ENCODE measurements at regions not wholly inside any gene's neighbourhood (a gene's known extent, or its start where the extent isn't known, plus 50 kb on each side); places are given as distances from the start of the nearest gene placed in this dataset.

DNA sequence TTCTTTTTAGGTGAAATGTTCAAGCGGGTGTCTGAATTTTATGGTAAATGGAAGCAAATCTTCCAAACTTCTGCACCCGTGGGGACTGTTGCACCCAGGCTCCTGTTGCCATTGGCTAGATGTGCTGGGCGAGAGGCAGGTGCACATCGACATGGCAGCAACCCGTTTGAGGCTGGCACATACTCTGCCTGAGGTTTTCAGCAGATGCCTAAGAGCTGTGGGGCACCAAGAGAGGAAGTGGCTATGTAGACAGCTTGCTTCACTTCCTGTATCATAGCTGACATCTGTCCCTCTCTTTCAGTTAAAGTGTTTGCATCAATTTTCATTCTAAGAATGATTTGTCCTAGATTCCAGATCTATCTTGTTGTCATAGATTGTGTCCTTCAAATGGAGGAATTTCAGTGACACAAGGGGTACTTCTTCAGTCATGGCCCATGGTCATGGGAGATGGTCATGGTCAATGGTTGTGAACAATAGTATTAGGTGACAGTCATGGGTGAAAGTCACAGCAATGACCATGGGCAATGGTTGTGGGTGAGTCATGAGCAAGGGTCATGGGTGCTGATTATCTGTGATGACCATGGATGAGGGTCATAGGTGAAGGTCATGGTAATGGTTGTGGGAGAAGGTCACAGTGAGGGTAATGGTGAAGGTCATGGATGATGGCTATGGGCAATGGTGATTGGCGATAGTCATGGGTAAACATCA is 115.1 kb upstream of the IRX4 start:
- POLR2A ChIA-PET = no interaction called here
- CTCF ChIA-PET = interaction anchor here (0.6 to 1.6 kb wide), 2 partner anchors 15 to 234 kb away, joined by 3 to 4 read pairs; no protein-coding TSS in a partner anchor
- Histone ChIP-seq H3K4me3 (ENCODE audit: low read depth, low read length) (no peak overlapping the region), H3K36me3 (ENCODE audit: control insufficient read depth, insufficient read depth, low read length) (no peaks in the 10 kb centered on the region), H3K27me3 (ENCODE audit: control insufficient read depth, insufficient read depth, low read length) (no peaks in the 10 kb centered on the region)
- no peak for DNase-seq (ENCODE audit: low read depth)
- TF ChIP-seq, protein P1, sequence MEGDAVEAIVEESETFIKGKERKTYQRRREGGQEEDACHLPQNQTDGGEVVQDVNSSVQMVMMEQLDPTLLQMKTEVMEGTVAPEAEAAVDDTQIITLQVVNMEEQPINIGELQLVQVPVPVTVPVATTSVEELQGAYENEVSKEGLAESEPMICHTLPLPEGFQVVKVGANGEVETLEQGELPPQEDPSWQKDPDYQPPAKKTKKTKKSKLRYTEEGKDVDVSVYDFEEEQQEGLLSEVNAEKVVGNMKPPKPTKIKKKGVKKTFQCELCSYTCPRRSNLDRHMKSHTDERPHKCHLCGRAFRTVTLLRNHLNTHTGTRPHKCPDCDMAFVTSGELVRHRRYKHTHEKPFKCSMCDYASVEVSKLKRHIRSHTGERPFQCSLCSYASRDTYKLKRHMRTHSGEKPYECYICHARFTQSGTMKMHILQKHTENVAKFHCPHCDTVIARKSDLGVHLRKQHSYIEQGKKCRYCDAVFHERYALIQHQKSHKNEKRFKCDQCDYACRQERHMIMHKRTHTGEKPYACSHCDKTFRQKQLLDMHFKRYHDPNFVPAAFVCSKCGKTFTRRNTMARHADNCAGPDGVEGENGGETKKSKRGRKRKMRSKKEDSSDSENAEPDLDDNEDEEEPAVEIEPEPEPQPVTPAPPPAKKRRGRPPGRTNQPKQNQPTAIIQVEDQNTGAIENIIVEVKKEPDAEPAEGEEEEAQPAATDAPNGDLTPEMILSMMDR (IDR thresholded peaks at IDR 0.05; ENCODE audit: insufficient read depth, low read depth, low read length) = no peak

DNA sequence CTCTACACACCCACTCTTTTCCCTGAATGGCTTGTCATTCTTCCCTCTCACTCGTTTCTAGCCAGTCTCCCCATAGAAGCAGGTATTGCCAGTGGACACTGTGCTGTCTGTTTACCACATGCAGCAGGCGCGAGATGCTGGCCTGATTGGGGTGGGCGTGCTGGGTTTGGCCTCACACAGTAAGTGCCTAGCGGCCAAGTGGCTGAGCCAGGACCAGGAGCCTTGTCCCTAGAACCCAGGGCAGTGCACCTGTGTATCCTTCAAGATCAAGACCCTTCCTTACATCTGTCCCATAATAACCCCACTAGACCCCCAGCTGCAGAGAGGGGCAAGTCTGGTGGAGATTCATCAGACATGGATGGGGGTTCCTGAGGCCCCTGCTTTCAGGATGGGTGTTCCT is 112.8 kb upstream of the IRX4 start:
- no peak overlapping the region for H3K4me3 ChIP-seq (ENCODE audit: low read depth, low read length)
- H3K27me3 ChIP-seq (ENCODE audit: control insufficient read depth, insufficient read depth, low read length) = no peaks in the 10 kb centered on the region
- H3K36me3 ChIP-seq (ENCODE audit: control insufficient read depth, insufficient read depth, low read length) = no peaks in the 10 kb centered on the region
- TF ChIP-seq, protein P1 (IDR thresholded peaks at IDR 0.05; ENCODE audit: insufficient read depth, low read depth, low read length) = no peak
- POLR2A ChIA-PET = no interaction called here
- DNase-seq (ENCODE audit: low read depth) = no peak
- CTCF ChIA-PET = no interaction called here

DNA sequence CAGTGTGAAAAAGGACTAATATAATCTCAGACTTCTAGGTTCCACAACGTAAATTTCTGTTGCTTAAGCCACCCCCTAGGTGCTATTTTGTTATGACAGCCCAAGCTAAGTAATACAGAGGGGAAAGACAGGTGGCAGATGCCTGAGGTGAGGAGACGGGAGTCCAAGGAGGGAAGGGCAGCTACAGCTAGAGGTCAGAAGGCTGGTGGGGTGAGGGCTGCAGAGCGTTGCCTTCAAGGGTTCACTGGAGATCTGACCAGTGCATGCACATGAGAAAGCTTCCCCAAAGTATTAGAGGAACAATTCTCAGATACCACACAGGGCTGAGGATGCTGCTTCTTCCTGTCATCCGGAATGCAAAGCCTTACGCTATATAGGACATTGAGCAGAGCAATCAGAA is 104.7 kb upstream of the IRX4 start:
- TF ChIP-seq, protein P1 (IDR thresholded peaks at IDR 0.05; ENCODE audit: insufficient read depth, low read depth, low read length) = no peak
- Histone ChIP-seq H3K4me3 (ENCODE audit: low read depth, low read length) (no peak overlapping the region), H3K27me3 (ENCODE audit: control insufficient read depth, insufficient read depth, low read length) (no peaks in the 10 kb centered on the region), H3K36me3 (ENCODE audit: control insufficient read depth, insufficient read depth, low read length) (no peaks in the 10 kb centered on the region)
- no peak for DNase-seq (ENCODE audit: low read depth)
- ChIA-PET POLR2A (no interaction called here), CTCF (no interaction called here)

DNA sequence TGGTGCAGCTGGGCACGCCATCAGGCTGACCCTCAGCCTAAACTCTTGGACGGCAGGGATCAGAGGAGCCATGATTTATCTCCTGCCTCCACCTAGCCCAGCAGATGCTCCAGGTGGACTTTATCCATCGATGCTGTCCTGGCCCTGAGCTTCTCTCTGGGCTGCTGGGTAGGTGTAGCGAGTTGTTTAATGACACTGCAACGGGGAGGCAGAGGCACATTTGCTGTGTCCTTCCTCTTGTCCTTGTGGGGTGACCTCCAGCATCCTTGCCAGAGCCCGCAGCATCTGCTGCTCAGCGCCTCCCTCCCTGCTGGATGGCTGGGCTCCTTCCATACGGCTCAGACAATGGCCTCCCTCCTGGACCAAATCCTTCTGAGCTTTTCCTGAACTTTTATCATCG is 103.1 kb upstream of the IRX4 start:
- CTCF ChIA-PET = no interaction called here
- no peaks in the 10 kb centered on the region for H3K36me3 ChIP-seq (ENCODE audit: control insufficient read depth, insufficient read depth, low read length)
- TF ChIP-seq, protein P1 (IDR thresholded peaks at IDR 0.05; ENCODE audit: insufficient read depth, low read depth, low read length) = no peak

DNA sequence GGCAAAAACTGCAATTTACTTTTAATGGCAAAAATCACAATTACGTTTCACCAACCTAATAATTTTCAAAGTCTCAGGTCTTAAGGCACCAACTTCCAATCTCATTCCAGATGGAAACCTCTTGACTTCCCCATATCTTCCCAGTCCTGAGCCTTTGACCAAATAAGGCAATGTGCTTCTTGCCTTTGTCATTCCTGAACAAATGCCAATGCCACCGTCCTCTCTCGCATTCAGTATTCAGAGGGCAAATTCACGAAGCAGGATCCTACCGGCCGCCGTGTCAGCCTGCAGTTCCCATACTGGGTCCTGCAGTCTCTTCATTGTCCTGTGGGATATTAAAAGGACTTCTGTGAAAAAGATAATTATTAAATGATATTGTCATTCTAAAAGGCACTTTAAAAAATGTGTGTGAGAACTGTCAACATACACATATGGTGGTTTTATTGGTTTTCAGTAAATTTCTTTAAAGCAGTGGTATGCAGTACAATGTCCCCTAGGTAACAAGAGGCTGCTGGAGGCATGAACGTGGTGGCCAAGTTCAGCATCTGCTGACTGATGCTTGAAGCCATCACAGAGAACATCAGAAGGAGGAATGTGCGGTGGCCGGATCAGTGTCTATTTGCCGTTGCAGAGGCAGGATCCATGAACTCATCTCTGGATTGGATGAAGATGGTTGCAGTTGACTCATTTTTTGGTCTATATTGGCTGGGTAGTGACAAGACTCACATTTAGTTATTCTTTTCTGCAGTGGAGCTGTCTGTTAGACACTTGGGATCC is 101.4 kb upstream of the IRX4 start:
- ChIA-PET POLR2A (no interaction called here), CTCF (no interaction called here)
- H3K27me3 ChIP-seq (ENCODE audit: control insufficient read depth, insufficient read depth, low read length) = no peaks in the 10 kb centered on the region
- no peak for DNase-seq (ENCODE audit: low read depth)
- TF ChIP-seq, protein P1 (IDR thresholded peaks at IDR 0.05; ENCODE audit: insufficient read depth, low read depth, low read length) = no peak
- no peak overlapping the region for H3K4me3 ChIP-seq (ENCODE audit: low read depth, low read length)
- no peaks in the 10 kb centered on the region for H3K36me3 ChIP-seq (ENCODE audit: control insufficient read depth, insufficient read depth, low read length)

More for the DNA sequence above, 103.1 kb upstream of the IRX4 start:
- Histone ChIP-seq H3K27me3 (ENCODE audit: control insufficient read depth, insufficient read depth, low read length) (no peaks in the 10 kb centered on the region), H3K4me3 (ENCODE audit: low read depth, low read length) (no peak overlapping the region)
- POLR2A ChIA-PET = no interaction called here
- DNase-seq (ENCODE audit: low read depth) = no peak

All from BJ (cell line).